Neuronal stem cell (in vitro differentiated cells): ENCODE measurements at regions not wholly inside any gene's neighbourhood (a gene's known extent, or its start where the extent isn't known, plus 50 kb on each side); places are given as distances from the start of the nearest gene placed in this dataset.
A peak's percentile ranks its signal among the peaks of the same experiment; 100 is the strongest.

ENCODE experiments used
- DNase-seq: peaks from one replicate; pipeline ENCODE4 v3.0.0-alpha.2; 2013; ENCODE audit warnings: low spot score
- H2AFZ ChIP-seq: one replicate; pipeline ENCODE4 v1.6.1; 2013; ENCODE audit warnings: mild to moderate bottlenecking, low read length, inconsistent platforms
- H2AK5ac ChIP-seq: 2 replicates; pipeline ENCODE4 v1.6.1; 2013; ENCODE audit warnings: low read depth, mild to moderate bottlenecking, inconsistent platforms, low read length, moderate library complexity, mixed read lengths
- H2BK120ac ChIP-seq: 2 replicates; pipeline ENCODE4 v1.6.1; 2013; ENCODE audit warnings: low read depth, mild to moderate bottlenecking, inconsistent platforms, low read length, moderate library complexity, mixed read lengths
- H2BK12ac ChIP-seq: one replicate; pipeline ENCODE4 v1.6.1; 2013; ENCODE audit warnings: low read length, inconsistent platforms
- H2BK15ac ChIP-seq: 2 replicates; pipeline ENCODE4 v1.6.1; 2013; ENCODE audit warnings: mild to moderate bottlenecking, low read length, inconsistent platforms, mixed read lengths
- H2BK5ac ChIP-seq: one replicate; pipeline ENCODE4 v1.6.1; 2013; ENCODE audit warnings: inconsistent platforms, mild to moderate bottlenecking, low read length, moderate library complexity
- H3K14ac ChIP-seq: one replicate; pipeline ENCODE4 v1.6.1; 2013; ENCODE audit warnings: low read length, inconsistent platforms
- H3K18ac ChIP-seq: 2 replicates; pipeline ENCODE4 v1.6.1; 2013; ENCODE audit warnings: low read length, inconsistent platforms
- H3K23ac ChIP-seq: 2 replicates; pipeline ENCODE4 v1.6.1; 2013; ENCODE audit warnings: low read depth, mild to moderate bottlenecking, mixed read lengths, low read length, inconsistent platforms; ENCODE audit not compliant: poor library complexity
- H3K27ac ChIP-seq: replicated peaks from 3 replicates; pipeline ENCODE4 v1.5.1; 2013; ENCODE audit warnings: low read length, inconsistent platforms
- H3K27me3 ChIP-seq, 3 experiments: 2 replicates each; pipeline ENCODE4 v1.6.1; 2013; ENCODE audit warnings: low read length in 3 of 3, mild to moderate bottlenecking in 2 of 3, inconsistent platforms in 1 of 3, low read depth in 1 of 3, mixed read lengths in 1 of 3, moderate library complexity in 1 of 3; ENCODE audit not compliant: control insufficient read depth in 3 of 3, insufficient read depth in 3 of 3
- H3K36me3 ChIP-seq, 2 donors: replicated peaks in 1 of 2; 2 replicates each; pipeline ENCODE4 v1.6.1; 2013; ENCODE audit warnings: low read length in 2 of 2; ENCODE audit not compliant: control insufficient read depth in 2 of 2, insufficient read depth in 2 of 2
- H3K4ac ChIP-seq: 2 replicates; pipeline ENCODE4 v1.6.1; 2013; ENCODE audit warnings: inconsistent platforms, mild to moderate bottlenecking, low read length, moderate library complexity
- H3K4me1 ChIP-seq, 2 donors: 1 replicate in 1 of 2; 2 replicates in 1 of 2; pipeline ENCODE4 v1.6.1; 2013; ENCODE audit warnings: low read length in 2 of 2, low read depth in 1 of 2; ENCODE audit not compliant: control insufficient read depth in 2 of 2, insufficient read depth in 1 of 2
- H3K4me2 ChIP-seq: one replicate; pipeline ENCODE4 v1.6.1; 2013; ENCODE audit warnings: mild to moderate bottlenecking, low read length, inconsistent platforms; ENCODE audit not compliant: insufficient read depth, poor library complexity, severe bottlenecking
- H3K4me3 ChIP-seq, 2 donors: 2 replicates each; pipeline ENCODE4 v1.5.1; 2013; ENCODE audit warnings: low read length in 2 of 2, mild to moderate bottlenecking in 2 of 2, inconsistent platforms in 1 of 2, moderate library complexity in 1 of 2
- H3K79me1 ChIP-seq: one replicate; pipeline ENCODE4 v1.6.1; 2013; ENCODE audit warnings: low read depth, mild to moderate bottlenecking, inconsistent platforms, low read length, moderate library complexity
- H3K9ac ChIP-seq: one replicate; pipeline ENCODE4 v1.6.1; 2013; ENCODE audit warnings: mild to moderate bottlenecking, low read depth, low read length, inconsistent platforms; ENCODE audit not compliant: poor library complexity
- H3K9me3 ChIP-seq, 2 donors: replicated peaks in 1 of 2; 2 replicates each; pipeline versions ENCODE3 to v1.6.1; 2013; ENCODE audit warnings: low read length in 2 of 2, mild to moderate bottlenecking in 2 of 2, inconsistent platforms in 1 of 2, low read depth in 1 of 2, mixed read lengths in 1 of 2, moderate library complexity in 1 of 2; ENCODE audit not compliant: control insufficient read depth in 2 of 2, insufficient read depth in 1 of 2
- H4K8ac ChIP-seq: one replicate; pipeline ENCODE4 v1.6.1; 2013; ENCODE audit warnings: low read depth, mild to moderate bottlenecking, inconsistent platforms, low read length, moderate library complexity
- H4K91ac ChIP-seq: one replicate; pipeline ENCODE4 v1.6.1; 2013; ENCODE audit warnings: low read length, low read depth, mild to moderate bottlenecking, inconsistent platforms; ENCODE audit not compliant: poor library complexity
- WGBS, 2 donors: extraction: QIAGEN DNeasy Blood & Tissue Kit; methylation state at CpG; one replicate each; pipeline ENCODE4 v1.1.7; 2013; ENCODE audit warnings: missing lambda C conversion rate in 2 of 2, mixed read lengths in 1 of 2; ENCODE audit not compliant: insufficient read length in 2 of 2, insufficient replicate concordance in 1 of 2; ENCODE audit errors: extremely low coverage in 2 of 2; 5-methylcytosine and 5-hydroxymethylcytosine counted together

DNA sequence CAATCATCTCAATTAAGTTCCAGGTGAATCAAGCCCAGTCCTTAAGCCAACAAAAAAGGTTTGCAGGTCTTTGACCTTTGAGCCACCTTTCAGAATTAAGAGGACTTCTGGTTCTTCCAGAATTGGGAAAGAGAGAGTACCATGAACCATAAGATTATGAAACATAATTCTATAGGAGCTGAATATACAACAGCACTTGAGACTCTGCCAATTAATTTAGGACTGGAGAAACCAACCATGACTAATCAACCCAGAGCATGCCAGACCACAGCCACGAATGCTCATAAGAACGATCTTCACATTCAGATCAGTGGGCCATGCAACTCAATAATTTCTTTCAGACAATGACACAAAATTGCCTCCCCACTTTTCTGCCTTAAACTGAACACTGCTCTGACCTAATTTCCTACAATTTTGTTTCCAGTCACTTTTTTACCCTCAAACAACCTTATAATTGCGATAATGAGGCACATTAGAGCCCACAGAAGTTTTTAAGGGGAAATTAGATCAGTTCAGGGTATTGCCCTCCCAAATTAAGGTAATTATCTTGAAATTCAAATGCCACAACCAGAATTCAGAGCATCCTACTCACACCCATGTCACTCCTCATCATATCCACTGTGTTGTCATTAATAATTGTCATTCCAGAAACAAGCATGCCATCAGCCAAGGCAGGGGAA lies 213.4 kb downstream of the ATPSCKMT start:
- no peak overlapping the region for H3K9ac ChIP-seq
- WGBS, 2 donors, result no CpG with 5 or more reads among the region's 3 CpGs
- no peaks in the 10 kb centered on the region for H3K27me3 ChIP-seq
- no peak overlapping the region for H3K23ac ChIP-seq
- no peaks in the 10 kb centered on the region for H3K79me1 ChIP-seq
- no peak overlapping the region for H3K4me3 ChIP-seq
- H3K4me1 ChIP-seq, result no peaks in the 10 kb centered on the region
- no peak overlapping the region for H4K8ac ChIP-seq
- no peak overlapping the region for H4K91ac ChIP-seq
- H2AFZ ChIP-seq, result no peak overlapping the region
- H3K9me3 ChIP-seq, result peaks cover 0 to 2% of the 10 kb centered on the region in 2 donors
- H2BK5ac ChIP-seq, result no peak overlapping the region
- no peak overlapping the region for H3K14ac ChIP-seq
- no peak overlapping the region for H3K27ac ChIP-seq
- DNase-seq, result no peak
- H3K18ac ChIP-seq, result no peak overlapping the region
- no peak overlapping the region for H2BK15ac ChIP-seq
- no peaks in the 10 kb centered on the region for H3K36me3 ChIP-seq
- no peak overlapping the region for H3K4ac ChIP-seq
- H2AK5ac ChIP-seq, result no peak overlapping the region
- H2BK12ac ChIP-seq, result no peak overlapping the region
- no peak overlapping the region for H2BK120ac ChIP-seq
- H3K4me2 ChIP-seq, result no peak overlapping the region

DNA sequence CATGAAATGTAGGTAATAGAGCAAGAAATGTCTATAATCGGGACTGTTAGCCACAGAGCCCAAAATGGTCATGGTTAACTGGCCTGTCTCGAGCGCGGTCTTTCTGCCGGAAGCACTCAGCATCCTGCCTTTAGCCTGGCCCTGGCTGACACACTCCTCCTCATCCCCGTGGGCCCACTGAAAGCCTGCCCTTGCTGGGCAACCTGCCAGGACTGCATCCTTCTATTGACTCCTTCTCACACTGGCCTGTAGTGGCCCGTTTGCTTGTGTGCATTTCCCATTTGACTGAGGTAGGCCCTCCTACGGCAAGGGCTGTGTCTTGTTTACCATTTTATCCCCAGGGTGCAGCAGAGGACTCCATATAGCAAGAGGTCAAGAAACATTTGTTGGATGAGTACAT lies 215.7 kb downstream of the ATPSCKMT start:
- Histone ChIP-seq H3K27ac (no peak overlapping the region), H3K23ac (no peak overlapping the region), H3K9me3 (no peaks in the 10 kb centered on the region), H4K8ac (no peak overlapping the region), H2BK12ac (no peak overlapping the region), H3K14ac (no peak overlapping the region), H3K4me3 (no peak overlapping the region), H3K79me1 (no peaks in the 10 kb centered on the region), H2BK5ac (no peak overlapping the region), H3K36me3 (no peaks in the 10 kb centered on the region), H2AFZ (no peak overlapping the region), H2BK120ac (no peak overlapping the region), H3K27me3 (no peaks in the 10 kb centered on the region), H3K18ac (peak overlapping the region; percentile 5), H3K4ac (no peak overlapping the region), H2BK15ac (no peak overlapping the region), H4K91ac (no peak overlapping the region), H3K4me1 (no peaks in the 10 kb centered on the region), H3K4me2 (no peak overlapping the region), H3K9ac (no peak overlapping the region), H2AK5ac (no peak overlapping the region)
- WGBS, 2 donors, result no CpG with 5 or more reads among the region's 8 CpGs
- no peak for DNase-seq

DNA sequence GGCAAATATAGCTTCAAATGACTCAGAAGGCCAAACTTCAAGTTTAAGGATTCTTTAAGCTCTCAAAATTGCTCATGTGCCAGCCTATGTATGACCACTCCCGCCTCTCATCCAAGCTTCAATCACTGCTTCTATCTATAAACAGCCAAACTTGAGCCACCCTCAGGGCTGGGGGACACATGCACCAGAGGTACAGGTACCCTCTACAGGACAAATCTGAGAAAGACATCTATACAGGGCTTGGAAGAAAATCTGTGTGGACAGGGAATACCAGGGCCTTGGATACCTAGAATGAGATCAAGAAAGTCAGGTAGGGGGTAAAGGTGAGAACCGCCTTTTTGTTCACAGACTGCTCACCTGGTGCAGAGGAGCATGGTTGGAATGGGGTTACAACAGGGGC lies 217.9 kb downstream of the ATPSCKMT start:
- no peak overlapping the region for H2BK12ac ChIP-seq
- H3K4me2 ChIP-seq, result no peak overlapping the region
- no peaks in the 10 kb centered on the region for H3K27me3 ChIP-seq
- H2AFZ ChIP-seq, result no peak overlapping the region
- no peak overlapping the region for H3K23ac ChIP-seq
- H2AK5ac ChIP-seq, result no peak overlapping the region
- H2BK5ac ChIP-seq, result no peak overlapping the region
- no peak overlapping the region for H3K4ac ChIP-seq
- no peaks in the 10 kb centered on the region for H3K4me1 ChIP-seq
- no peak overlapping the region for H3K9ac ChIP-seq
- H2BK15ac ChIP-seq, result no peak overlapping the region
- H4K91ac ChIP-seq, result no peak overlapping the region
- H2BK120ac ChIP-seq, result no peak overlapping the region
- no peak overlapping the region for H3K4me3 ChIP-seq
- H3K79me1 ChIP-seq, result no peaks in the 10 kb centered on the region
- H3K36me3 ChIP-seq, result no peaks in the 10 kb centered on the region
- DNase-seq, result no peak
- no CpG with 5 or more reads among the region's 2 CpGs for WGBS, 2 donors
- H4K8ac ChIP-seq, result no peak overlapping the region
- no peaks in the 10 kb centered on the region for H3K9me3 ChIP-seq
- H3K18ac ChIP-seq, result no peak overlapping the region
- H3K27ac ChIP-seq, result no peak overlapping the region
- H3K14ac ChIP-seq, result no peak overlapping the region

DNA sequence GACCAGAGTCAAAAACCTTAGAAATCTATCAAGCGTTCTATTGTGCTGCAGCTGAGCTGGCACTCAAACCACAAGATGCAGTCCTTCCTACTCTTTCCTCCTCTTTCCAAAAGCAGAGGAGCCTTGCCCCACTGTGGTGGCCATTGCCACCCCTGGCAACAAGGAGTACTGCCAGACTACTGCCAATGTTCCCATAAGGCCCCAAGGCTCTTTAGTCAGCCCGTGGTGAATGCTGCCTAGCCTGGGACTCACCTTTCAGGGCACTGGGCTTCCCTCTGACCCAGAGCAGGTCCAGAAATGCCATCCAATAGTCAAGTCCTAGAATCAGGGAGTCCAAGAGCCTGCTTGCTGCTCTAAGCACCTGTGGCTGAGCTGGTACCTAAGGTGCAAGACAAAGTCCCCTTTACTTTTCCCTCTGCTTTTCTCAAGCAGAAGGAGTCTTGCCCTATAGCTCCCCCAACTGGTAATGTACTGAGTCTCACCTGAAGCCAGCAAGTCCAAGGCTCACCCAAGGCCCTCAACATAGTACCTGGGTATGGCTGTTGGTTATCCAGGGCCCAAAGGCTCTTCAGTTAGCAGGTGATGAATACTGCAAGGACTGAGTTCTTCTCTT lies 219.4 kb downstream of the ATPSCKMT start:
- no peaks in the 10 kb centered on the region for H3K79me1 ChIP-seq
- no peak overlapping the region for H2BK15ac ChIP-seq
- H3K4me3 ChIP-seq, result no peak overlapping the region
- no peak overlapping the region for H3K4ac ChIP-seq
- peak; percentile 27 for DNase-seq
- no peaks in the 10 kb centered on the region for H3K36me3 ChIP-seq
- H3K18ac ChIP-seq, result peak overlapping the region; percentile 44
- H3K9me3 ChIP-seq, result peaks cover 0 to 2% of the 10 kb centered on the region in 2 donors
- H4K8ac ChIP-seq, result peak overlapping the region; percentile 29
- no peak overlapping the region for H4K91ac ChIP-seq
- WGBS, 2 donors, result no CpG with 5 or more reads among the region's 2 CpGs
- H3K9ac ChIP-seq, result no peak overlapping the region
- no peaks in the 10 kb centered on the region for H3K27me3 ChIP-seq
- H2AFZ ChIP-seq, result no peak overlapping the region
- H2BK5ac ChIP-seq, result no peak overlapping the region
- no peak overlapping the region for H3K4me2 ChIP-seq
- no peak overlapping the region for H3K23ac ChIP-seq
- no peak overlapping the region for H3K27ac ChIP-seq
- no peak overlapping the region for H2BK120ac ChIP-seq
- H3K4me1 ChIP-seq, result no peaks in the 10 kb centered on the region
- H3K14ac ChIP-seq, result no peak overlapping the region
- no peak overlapping the region for H2AK5ac ChIP-seq
- peak overlapping the region; percentile 43 for H2BK12ac ChIP-seq
